ENCODE measurements at regions not wholly inside any gene's neighbourhood (a gene's known extent, or its start where the extent isn't known, plus 50 kb on each side); places are given as distances from the start of the nearest gene placed in this dataset.

DNA sequence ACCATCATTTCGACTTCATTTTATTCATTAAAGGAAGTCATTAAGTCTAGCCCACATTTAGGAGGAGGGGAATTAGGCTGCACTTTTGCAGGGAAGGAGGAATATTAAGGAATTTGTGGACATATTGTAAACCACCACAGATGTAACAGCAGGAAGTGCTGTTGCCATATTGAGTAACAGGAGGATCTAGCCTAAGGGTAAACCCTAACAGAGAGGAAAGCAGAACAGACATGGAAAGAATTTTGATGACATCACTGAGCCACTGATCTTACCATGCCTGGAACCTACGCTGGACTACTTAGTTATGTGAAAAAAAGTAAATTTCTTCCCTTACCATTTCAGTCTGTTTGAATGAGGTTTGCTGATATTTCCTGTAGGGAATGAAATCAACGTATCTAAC lies 100.7 kb upstream of the ATF7IP start:
- TF ChIP-seq EZH2 (IDR thresholded peaks at IDR 0.05; ENCODE audit: low read length, unreplicated experiment) (no peak), EZH2phosphoT487 (IDR thresholded peaks at IDR 0.05; ENCODE audit: borderline replicate concordance, low read length) (no peak)
- TF ChIP-seq, protein P1, sequence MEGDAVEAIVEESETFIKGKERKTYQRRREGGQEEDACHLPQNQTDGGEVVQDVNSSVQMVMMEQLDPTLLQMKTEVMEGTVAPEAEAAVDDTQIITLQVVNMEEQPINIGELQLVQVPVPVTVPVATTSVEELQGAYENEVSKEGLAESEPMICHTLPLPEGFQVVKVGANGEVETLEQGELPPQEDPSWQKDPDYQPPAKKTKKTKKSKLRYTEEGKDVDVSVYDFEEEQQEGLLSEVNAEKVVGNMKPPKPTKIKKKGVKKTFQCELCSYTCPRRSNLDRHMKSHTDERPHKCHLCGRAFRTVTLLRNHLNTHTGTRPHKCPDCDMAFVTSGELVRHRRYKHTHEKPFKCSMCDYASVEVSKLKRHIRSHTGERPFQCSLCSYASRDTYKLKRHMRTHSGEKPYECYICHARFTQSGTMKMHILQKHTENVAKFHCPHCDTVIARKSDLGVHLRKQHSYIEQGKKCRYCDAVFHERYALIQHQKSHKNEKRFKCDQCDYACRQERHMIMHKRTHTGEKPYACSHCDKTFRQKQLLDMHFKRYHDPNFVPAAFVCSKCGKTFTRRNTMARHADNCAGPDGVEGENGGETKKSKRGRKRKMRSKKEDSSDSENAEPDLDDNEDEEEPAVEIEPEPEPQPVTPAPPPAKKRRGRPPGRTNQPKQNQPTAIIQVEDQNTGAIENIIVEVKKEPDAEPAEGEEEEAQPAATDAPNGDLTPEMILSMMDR (conservative IDR thresholded peaks at IDR 0.05; ENCODE audit: low read depth, low read length) = no peak
- Histone ChIP-seq H3K79me2 (ENCODE audit: low read length) (no peaks in the 10 kb centered on the region), H3K27me3 (ENCODE audit: low read length) (no peaks in the 10 kb centered on the region), H3K27ac (ENCODE audit: low read length) (no peak overlapping the region), H3K9me2 (replicated peaks; ENCODE audit: low read length) (no peaks in the 10 kb centered on the region), H3K9ac (ENCODE audit: low read length) (no peak overlapping the region), H3K4me2 (ENCODE audit: low read length) (no peak overlapping the region), H2AFZ (ENCODE audit: low read length) (no peak overlapping the region), H3K36me3 (ENCODE audit: low read depth, low read length) (no peaks in the 10 kb centered on the region), H3K4me3 (ENCODE audit: low read length) (no peak overlapping the region), H3F3A (ENCODE audit: low read length, unreplicated experiment) (no peaks in the 10 kb centered on the region), H3K4me1 (ENCODE audit: insufficient read depth, low read length) (peaks cover 18% of the 10 kb centered on the region), H4K20me1 (ENCODE audit: low read length) (no peaks in the 10 kb centered on the region), H3K9me3 (ENCODE audit: low read length) (no peaks in the 10 kb centered on the region)
- DNase-seq (no peak), ATAC-seq (no peak)
- no TSS peak for BruUV-seq (replicated peaks)
- ChIA-PET CTCF (no interaction called here), POLR2A (ENCODE audit: unreplicated experiment) (no interaction called here)
- intact Hi-C loops (cut with micrococcal nuclease) = no loop called here

DNA sequence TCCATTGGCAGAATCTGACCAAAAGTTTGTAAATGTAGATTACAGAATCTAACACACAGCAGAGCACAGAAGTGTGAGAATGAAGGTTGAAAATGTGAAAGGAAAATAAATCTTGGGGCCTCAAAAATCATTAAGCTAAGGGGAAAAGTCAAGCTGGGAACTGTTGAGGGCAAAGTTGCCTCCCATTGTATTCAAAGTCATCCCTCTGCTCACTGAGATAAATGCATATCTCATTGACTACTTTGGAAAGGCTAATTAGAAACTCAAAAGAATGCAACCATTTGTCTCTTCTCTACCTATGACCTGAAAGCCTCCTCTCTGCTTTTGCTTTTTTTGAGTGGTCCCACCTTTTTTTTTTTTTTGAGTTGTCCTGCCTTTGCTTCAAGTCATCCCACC lies 97.4 kb upstream of the ATF7IP start:
- H3K9me2 ChIP-seq (replicated peaks; ENCODE audit: low read length) = no peaks in the 10 kb centered on the region
- no peak overlapping the region for H3K27ac ChIP-seq (ENCODE audit: low read length)
- no TSS peak for BruUV-seq (replicated peaks)
- no peaks in the 10 kb centered on the region for H3K27me3 ChIP-seq (ENCODE audit: low read length)
- no peak for ATAC-seq
- H3K9ac ChIP-seq (ENCODE audit: low read length) = no peak overlapping the region
- H3K79me2 ChIP-seq (ENCODE audit: low read length) = no peaks in the 10 kb centered on the region
- intact Hi-C loops (cut with micrococcal nuclease) = no loop called here
- no peaks in the 10 kb centered on the region for H3K9me3 ChIP-seq (ENCODE audit: low read length)
- no peak overlapping the region for H3K4me2 ChIP-seq (ENCODE audit: low read length)
- POLR2A ChIA-PET (ENCODE audit: unreplicated experiment) = no interaction called here
- TF ChIP-seq EZH2phosphoT487 (IDR thresholded peaks at IDR 0.05; ENCODE audit: borderline replicate concordance, low read length) (no peak), EZH2 (IDR thresholded peaks at IDR 0.05; ENCODE audit: low read length, unreplicated experiment) (no peak)
- TF ChIP-seq, protein P1 (conservative IDR thresholded peaks at IDR 0.05; ENCODE audit: low read depth, low read length) = no peak
- no peaks in the 10 kb centered on the region for H3K36me3 ChIP-seq (ENCODE audit: low read depth, low read length)
- CTCF ChIA-PET = no interaction called here
- no peaks in the 10 kb centered on the region for H4K20me1 ChIP-seq (ENCODE audit: low read length)
- H3K4me3 ChIP-seq (ENCODE audit: low read length) = no peak overlapping the region
- H2AFZ ChIP-seq (ENCODE audit: low read length) = no peak overlapping the region
- H3F3A ChIP-seq (ENCODE audit: low read length, unreplicated experiment) = no peaks in the 10 kb centered on the region
- H3K4me1 ChIP-seq (ENCODE audit: insufficient read depth, low read length) = peaks cover 6% of the 10 kb centered on the region
- DNase-seq = no peak

DNA sequence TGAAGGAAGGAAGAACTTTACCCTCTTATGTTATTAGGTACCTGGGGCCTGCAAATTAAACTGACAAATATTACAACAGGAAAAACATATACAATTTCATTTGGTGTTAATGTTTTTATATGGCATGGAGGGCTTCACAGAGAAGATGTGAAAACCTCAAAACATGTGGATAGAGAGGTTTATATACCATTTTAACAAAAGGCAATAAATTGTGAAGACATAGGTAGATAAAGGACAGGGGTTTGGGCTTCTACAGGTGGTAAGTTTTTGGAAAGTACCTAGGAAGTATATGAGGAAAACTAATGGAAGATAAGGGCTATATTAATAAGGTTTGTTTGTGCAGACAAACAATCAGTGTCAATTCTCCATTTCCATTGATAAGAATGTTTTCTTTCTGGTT lies 95.1 kb upstream of the ATF7IP start:
- intact Hi-C loops (cut with micrococcal nuclease) = no loop called here
- ATAC-seq = no peak

More for the DNA sequence above, 95.1 kb upstream of the ATF7IP start:
- no TSS peak for BruUV-seq (replicated peaks)
- Histone ChIP-seq H3K4me2 (ENCODE audit: low read length) (no peak overlapping the region), H3K4me3 (ENCODE audit: low read length) (no peak overlapping the region), H3F3A (ENCODE audit: low read length, unreplicated experiment) (no peaks in the 10 kb centered on the region), H3K27ac (ENCODE audit: low read length) (no peak overlapping the region), H2AFZ (ENCODE audit: low read length) (no peak overlapping the region), H3K4me1 (ENCODE audit: insufficient read depth, low read length) (peaks cover 6% of the 10 kb centered on the region; the same call in 1 of the 2 replicates), H3K27me3 (ENCODE audit: low read length) (no peaks in the 10 kb centered on the region), H4K20me1 (ENCODE audit: low read length) (no peaks in the 10 kb centered on the region), H3K9me2 (replicated peaks; ENCODE audit: low read length) (no peaks in the 10 kb centered on the region), H3K9ac (ENCODE audit: low read length) (no peak overlapping the region), H3K36me3 (ENCODE audit: low read depth, low read length) (no peaks in the 10 kb centered on the region), H3K9me3 (ENCODE audit: low read length) (no peaks in the 10 kb centered on the region), H3K79me2 (ENCODE audit: low read length) (no peaks in the 10 kb centered on the region)
- TF ChIP-seq, protein P1 (conservative IDR thresholded peaks at IDR 0.05; ENCODE audit: low read depth, low read length) = no peak
- no peak for TF ChIP-seq EZH2phosphoT487 (IDR thresholded peaks at IDR 0.05; ENCODE audit: borderline replicate concordance, low read length)
- ChIA-PET CTCF (no interaction called here), POLR2A (ENCODE audit: unreplicated experiment) (no interaction called here)
- DNase-seq = no peak
